ENCODE measurements at regions not wholly inside any gene's neighbourhood (a gene's known extent, or its start where the extent isn't known, plus 50 kb on each side); places are given as distances from the start of the nearest gene placed in this dataset.

DNA sequence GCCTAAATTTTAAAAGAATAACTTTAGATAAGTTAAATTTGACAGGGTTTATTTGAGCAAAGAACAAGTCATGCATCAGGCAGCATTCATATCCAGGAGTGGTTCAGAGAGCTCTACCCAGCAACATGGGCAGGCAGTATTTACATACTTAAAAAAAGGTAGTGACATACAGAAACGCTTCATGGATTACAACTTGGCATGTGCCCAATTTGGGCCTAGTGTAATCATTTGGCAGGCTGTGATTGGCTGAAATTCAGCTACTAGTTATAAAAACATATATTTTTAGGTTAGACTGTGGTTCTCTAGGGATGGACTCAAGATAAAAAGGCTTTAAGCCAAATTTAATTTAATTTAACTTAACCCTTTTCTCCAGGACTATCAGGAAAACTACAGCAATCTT is 374.0 kb upstream of the ADAMTS16 start:
- no peak for TF ChIP-seq CTCF (conservative IDR thresholded peaks at IDR 0.05; ENCODE audit: low read depth in 2 of 2)
- no peak for TF ChIP-seq EZH2phosphoT487 (IDR thresholded peaks at IDR 0.05; ENCODE audit: unreplicated experiment)
- no peak for TF ChIP-seq POLR2AphosphoS5 (IDR thresholded peaks at IDR 0.05; ENCODE audit: low read depth)
- TF ChIP-seq CREB1 (CRISPR knock-in tag; IDR thresholded peaks at IDR 0.05; ENCODE audit: low read depth) = no peak
- no peak for TF ChIP-seq EZH2 (IDR thresholded peaks at IDR 0.05; ENCODE audit: low read depth, unreplicated experiment)
- TF ChIP-seq, protein P1, sequence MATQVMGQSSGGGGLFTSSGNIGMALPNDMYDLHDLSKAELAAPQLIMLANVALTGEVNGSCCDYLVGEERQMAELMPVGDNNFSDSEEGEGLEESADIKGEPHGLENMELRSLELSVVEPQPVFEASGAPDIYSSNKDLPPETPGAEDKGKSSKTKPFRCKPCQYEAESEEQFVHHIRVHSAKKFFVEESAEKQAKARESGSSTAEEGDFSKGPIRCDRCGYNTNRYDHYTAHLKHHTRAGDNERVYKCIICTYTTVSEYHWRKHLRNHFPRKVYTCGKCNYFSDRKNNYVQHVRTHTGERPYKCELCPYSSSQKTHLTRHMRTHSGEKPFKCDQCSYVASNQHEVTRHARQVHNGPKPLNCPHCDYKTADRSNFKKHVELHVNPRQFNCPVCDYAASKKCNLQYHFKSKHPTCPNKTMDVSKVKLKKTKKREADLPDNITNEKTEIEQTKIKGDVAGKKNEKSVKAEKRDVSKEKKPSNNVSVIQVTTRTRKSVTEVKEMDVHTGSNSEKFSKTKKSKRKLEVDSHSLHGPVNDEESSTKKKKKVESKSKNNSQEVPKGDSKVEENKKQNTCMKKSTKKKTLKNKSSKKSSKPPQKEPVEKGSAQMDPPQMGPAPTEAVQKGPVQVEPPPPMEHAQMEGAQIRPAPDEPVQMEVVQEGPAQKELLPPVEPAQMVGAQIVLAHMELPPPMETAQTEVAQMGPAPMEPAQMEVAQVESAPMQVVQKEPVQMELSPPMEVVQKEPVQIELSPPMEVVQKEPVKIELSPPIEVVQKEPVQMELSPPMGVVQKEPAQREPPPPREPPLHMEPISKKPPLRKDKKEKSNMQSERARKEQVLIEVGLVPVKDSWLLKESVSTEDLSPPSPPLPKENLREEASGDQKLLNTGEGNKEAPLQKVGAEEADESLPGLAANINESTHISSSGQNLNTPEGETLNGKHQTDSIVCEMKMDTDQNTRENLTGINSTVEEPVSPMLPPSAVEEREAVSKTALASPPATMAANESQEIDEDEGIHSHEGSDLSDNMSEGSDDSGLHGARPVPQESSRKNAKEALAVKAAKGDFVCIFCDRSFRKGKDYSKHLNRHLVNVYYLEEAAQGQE (IDR thresholded peaks at IDR 0.05; ENCODE audit: unreplicated experiment) = no peak
- TF ChIP-seq NANOG (IDR thresholded peaks at IDR 0.05; ENCODE audit: borderline replicate concordance) = no peak

All from GM23338 (cell line).